ENCODE measurements at regions not wholly inside any gene's neighbourhood (a gene's known extent, or its start where the extent isn't known, plus 50 kb on each side); places are given as distances from the start of the nearest gene placed in this dataset.

- no peak for DNase-seq
- Histone ChIP-seq H3K27ac (no peak overlapping the region), H3K27me3 (no peaks in the 10 kb centered on the region), H3K9me3 (no peaks in the 10 kb centered on the region), H3K4me3 (no peak overlapping the region), H3K36me3 (no peaks in the 10 kb centered on the region), H3K4me1 (no peaks in the 10 kb centered on the region)
- ATAC-seq (ENCODE audit: low FRiP score in 2 of 2) = no peak
- no peak for TF ChIP-seq POLR2AphosphoS5 (IDR thresholded peaks at IDR 0.05)
- TF ChIP-seq POLR2A (IDR thresholded peaks at IDR 0.05) = no peak
- TF ChIP-seq, protein P1, sequence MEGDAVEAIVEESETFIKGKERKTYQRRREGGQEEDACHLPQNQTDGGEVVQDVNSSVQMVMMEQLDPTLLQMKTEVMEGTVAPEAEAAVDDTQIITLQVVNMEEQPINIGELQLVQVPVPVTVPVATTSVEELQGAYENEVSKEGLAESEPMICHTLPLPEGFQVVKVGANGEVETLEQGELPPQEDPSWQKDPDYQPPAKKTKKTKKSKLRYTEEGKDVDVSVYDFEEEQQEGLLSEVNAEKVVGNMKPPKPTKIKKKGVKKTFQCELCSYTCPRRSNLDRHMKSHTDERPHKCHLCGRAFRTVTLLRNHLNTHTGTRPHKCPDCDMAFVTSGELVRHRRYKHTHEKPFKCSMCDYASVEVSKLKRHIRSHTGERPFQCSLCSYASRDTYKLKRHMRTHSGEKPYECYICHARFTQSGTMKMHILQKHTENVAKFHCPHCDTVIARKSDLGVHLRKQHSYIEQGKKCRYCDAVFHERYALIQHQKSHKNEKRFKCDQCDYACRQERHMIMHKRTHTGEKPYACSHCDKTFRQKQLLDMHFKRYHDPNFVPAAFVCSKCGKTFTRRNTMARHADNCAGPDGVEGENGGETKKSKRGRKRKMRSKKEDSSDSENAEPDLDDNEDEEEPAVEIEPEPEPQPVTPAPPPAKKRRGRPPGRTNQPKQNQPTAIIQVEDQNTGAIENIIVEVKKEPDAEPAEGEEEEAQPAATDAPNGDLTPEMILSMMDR (IDR thresholded peaks at IDR 0.05) = no peak
- no peak for TF ChIP-seq EP300 (IDR thresholded peaks at IDR 0.05)
These were observed 712.4 kb downstream of the EPHA7 start for GRCh38 chr6:92706976-92707375.

GRCh38 chr6:92701425-92702096, 717.8 kb downstream of the EPHA7 start:
- DNase-seq = peak in 1 of 2 donors; percentile 39
- Histone ChIP-seq H3K4me3 (no peak overlapping the region), H3K27ac (no peak overlapping the region), H3K36me3 (no peaks in the 10 kb centered on the region), H3K4me1 (no peaks in the 10 kb centered on the region), H3K9me3 (no peaks in the 10 kb centered on the region), H3K27me3 (no peaks in the 10 kb centered on the region)
- WGBS, 2 donors = 85 to 88% methylated on average over 7 to 9 of the region's 10 CpGs
- peak; percentile 31 to 66 for ATAC-seq (ENCODE audit: low FRiP score in 2 of 2)
- TF ChIP-seq POLR2AphosphoS5 (IDR thresholded peaks at IDR 0.05) (no peak), POLR2A (IDR thresholded peaks at IDR 0.05) (no peak), EP300 (IDR thresholded peaks at IDR 0.05) (no peak)
- TF ChIP-seq, protein P1 (IDR thresholded peaks at IDR 0.05) = no peak

GRCh38 chr6:92700411-92700810, 718.9 kb downstream of the EPHA7 start:
- no peak overlapping the region for H3K27ac ChIP-seq
- no peak overlapping the region for H3K4me3 ChIP-seq
- 89 to 94% methylated on average over 11 of the region's 11 CpGs for WGBS, 2 donors
- H3K9me3 ChIP-seq = no peaks in the 10 kb centered on the region
- DNase-seq (peak in 1 of 2 donors; percentile 24), ATAC-seq (ENCODE audit: low FRiP score in 2 of 2) (no peak)
- no peaks in the 10 kb centered on the region for H3K4me1 ChIP-seq
- TF ChIP-seq, protein P1 (IDR thresholded peaks at IDR 0.05) = no peak
- TF ChIP-seq POLR2AphosphoS5 (IDR thresholded peaks at IDR 0.05) = no peak
- TF ChIP-seq POLR2A (IDR thresholded peaks at IDR 0.05) = no peak
- no peak for TF ChIP-seq EP300 (IDR thresholded peaks at IDR 0.05)
- no peaks in the 10 kb centered on the region for H3K27me3 ChIP-seq
- H3K36me3 ChIP-seq = no peaks in the 10 kb centered on the region

DNA sequence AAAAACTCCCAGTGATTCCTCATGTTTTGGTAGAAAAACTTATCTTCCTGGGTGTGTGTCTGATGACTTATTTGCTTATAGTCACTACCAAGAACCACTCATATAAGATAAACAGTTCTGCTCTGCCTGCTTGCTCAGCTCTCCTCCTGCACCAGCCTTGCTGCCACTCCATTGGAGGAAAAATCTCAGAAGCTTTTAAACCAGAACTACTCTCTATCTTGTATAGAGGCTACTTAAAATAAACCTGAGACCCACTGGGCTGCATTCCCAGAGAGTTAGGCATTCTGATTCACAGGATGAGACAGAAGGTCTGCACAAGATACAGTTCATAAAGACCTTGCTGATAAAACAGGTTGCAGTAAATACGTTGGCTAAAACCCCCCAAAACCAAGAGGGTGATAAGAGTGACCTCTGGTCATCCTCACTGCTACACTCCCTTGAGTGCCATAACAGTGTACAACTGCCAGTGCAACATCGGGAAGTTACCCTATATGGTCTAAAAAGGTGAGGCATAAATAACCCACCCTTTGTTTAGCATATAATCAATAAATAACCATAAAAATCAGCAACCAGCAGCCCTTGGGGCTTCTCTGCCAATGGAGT, 728.3 kb downstream of the EPHA7 start:
- no peak for ATAC-seq (ENCODE audit: low FRiP score in 2 of 2)

More for the DNA sequence above, 728.3 kb downstream of the EPHA7 start:
- WGBS, 2 donors = 56 to 65% methylated on average over 2 of the region's 2 CpGs
- H3K27ac ChIP-seq = no peak overlapping the region
- H3K4me3 ChIP-seq = no peak overlapping the region
- no peaks in the 10 kb centered on the region for H3K4me1 ChIP-seq
- H3K27me3 ChIP-seq = no peaks in the 10 kb centered on the region
- no peaks in the 10 kb centered on the region for H3K9me3 ChIP-seq
- H3K36me3 ChIP-seq = no peaks in the 10 kb centered on the region
- no peak for DNase-seq
- TF ChIP-seq EP300 (IDR thresholded peaks at IDR 0.05) = no peak
- TF ChIP-seq POLR2A (IDR thresholded peaks at IDR 0.05) = no peak
- TF ChIP-seq POLR2AphosphoS5 (IDR thresholded peaks at IDR 0.05) = no peak
- TF ChIP-seq, protein P1 (IDR thresholded peaks at IDR 0.05) = no peak

Measured in upper lobe of left lung (tissue), 6 donors.